HG02970 (cell line): ENCODE measurements at regions not wholly inside any gene's neighbourhood (a gene's known extent, or its start where the extent isn't known, plus 50 kb on each side); places are given as distances from the start of the nearest gene placed in this dataset.

Source experiments
- ATAC-seq: cut with Tn5 transposase; IDR thresholded peaks from one replicate; pipeline ENCODE4 v1.9.1; 2021; ENCODE audit warnings: mild to moderate bottlenecking, moderate library complexity, moderate number of reproducible peaks; ENCODE audit not compliant: unreplicated experiment, low FRiP score

DNA sequence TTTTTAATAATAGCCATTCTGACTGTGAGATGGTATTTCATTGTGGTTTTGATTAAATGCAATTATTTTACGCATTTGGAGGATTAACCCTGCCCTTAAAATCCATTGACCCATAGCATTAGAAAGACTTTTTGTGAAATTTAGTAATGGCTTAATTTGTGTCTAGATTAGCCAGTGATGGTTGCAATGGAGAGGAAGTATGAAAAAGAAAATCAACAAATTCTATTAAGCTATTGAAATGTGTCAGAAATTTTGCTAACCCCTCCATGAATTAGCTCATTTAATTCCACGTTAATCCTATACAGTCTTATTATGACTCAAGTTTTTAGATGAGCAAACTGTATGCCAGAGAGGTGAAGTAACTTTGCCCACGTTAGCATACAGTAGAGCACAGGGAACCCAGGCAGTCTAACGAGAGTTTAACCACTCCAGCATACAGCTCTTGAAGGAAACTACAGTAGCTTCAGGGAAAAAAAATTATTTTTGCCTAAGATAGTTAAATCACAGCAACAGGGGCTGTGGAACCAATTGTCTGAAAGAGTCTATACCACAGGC is 158.2 kb upstream of the PPP2R2B start:
- no peak for ATAC-seq

DNA sequence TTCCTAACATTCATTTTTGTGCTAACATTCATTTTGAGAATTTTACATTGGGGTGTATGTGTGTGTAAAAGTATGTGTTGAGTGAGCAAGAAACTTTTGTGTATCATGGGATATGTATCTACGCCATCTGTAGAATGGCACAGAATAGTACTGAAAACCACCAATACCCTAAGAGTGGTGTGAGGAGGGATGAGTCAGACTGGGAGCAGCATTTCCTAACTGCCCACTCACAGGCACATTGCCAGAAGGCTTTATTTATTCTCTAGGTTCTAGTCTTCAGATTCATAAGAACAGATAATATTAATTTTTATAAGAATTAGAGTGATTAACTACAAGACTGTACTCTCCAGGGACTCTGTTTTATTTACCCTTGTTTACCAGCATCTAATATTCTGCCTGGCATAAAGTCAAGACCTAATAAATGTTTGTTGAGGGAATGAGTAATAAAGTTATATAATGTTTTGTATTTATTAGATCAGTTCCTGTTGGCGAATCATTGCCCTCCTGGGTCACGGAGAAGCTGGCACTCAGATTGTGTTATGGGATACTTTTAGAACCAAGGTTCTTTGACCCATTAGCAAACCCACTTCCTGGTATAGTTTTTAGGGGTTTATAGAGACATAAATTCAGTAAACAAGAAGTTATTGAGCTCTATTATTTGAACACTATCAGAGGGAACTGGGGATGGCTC is 159.1 kb upstream of the PPP2R2B start:
- no peak for ATAC-seq

DNA sequence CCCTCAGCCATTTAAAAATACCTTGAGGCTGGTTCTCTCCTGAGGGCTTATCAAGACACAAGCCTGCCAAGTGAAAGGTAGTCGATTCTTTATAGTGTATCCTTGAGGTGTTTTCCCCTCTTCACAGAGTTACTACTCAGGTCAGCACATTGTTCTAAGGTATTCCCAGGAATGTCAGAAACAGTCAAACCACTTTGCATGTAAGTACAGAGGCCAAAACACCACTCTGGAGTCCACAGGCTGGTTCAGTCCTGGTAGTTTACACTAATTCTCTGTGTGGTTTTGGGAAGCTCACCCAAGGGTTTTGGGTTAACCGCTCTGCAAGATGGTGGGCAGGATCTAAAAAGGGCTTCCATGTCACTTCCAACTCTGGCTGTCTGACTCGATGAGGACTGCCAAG is 162.3 kb upstream of the PPP2R2B start:
- ATAC-seq: no peak

DNA sequence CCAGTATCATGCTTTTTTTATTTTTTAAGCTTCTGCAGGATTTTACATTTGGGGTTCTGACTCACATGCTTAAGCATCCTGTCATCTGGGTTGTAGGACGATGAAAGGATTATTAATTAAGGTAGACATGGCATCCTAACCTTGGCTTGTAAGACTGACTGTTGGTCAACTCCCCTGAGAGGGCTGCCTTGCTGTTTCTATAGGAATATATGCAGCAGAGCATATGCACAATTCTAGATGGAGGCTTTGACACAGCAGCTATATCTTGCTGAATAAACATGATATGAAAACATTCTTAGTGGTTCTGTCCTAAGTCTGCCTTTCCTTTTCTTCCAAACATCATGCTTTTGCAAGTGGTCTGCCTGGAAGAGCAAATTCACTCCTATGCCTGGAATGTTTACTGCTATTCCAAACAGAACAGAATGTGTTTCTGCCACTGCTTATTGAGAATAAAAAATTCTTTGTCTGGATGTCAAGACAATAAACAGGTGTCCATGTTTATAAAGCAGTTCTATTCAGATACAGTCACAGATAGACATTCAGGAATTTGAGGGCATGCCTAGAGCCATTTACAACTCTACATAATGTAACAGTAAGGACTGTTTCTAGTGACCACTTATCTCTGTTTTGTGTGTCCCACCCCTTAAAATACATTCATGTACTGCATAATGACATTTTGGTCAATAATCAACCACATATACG is 166.2 kb upstream of the PPP2R2B start:
- ATAC-seq: no peak

DNA sequence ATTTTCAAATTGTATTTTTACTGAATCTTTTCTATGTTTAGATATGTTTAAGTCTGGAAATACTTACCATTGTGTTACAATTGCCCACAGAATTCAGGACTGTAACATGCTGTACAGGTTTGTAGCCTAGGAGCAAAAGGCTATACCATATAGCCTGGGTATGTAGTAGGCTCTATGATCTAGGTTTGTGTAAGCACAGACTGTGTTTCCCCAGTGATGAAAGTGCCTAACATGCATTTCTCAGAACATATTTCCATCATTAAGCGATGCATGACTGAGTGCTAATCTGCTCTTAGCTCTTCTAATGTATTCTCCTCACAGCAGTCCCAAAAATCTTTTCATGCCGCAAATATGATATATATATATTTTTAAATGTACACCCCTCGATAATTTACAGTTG is 166.7 kb upstream of the PPP2R2B start:
- no peak for ATAC-seq

DNA sequence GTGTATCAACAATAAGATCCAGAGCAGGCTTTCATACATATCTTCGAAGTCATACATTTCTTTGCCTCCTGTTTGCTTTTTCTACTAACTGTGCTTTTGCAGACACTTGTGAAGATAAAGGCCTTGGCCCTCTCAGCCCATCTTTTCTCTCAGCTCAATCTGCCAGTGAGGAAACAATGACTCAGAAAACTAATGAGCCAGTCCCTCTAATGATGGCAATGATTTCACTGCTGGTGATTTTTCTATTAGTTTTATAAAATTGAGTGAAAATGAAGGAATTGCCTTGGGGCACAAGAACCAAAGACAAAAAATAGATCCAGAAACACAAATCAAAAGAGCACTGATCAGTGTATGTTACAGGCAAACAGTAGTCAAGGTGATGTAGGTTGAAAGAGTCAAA is 167.7 kb upstream of the PPP2R2B start:
- ATAC-seq: no peak

DNA sequence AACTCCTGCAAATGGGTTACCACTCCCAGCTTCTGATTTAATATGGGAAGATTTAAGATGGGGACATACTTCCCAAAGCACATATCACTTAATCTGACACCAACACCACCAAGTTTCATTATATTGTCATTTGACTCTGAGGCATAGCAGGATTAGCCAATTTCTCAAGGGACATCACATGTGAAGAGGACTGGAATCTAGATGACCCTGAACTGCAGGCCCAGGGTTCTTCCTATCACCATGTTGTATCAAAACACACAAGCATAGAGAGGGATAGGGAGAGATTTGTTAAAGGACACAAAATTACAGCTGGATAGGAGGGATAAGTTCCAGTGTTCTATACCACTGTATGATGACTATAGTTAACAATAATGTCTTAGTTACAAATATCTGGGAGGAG is 168.3 kb upstream of the PPP2R2B start:
- ATAC-seq: no peak

DNA sequence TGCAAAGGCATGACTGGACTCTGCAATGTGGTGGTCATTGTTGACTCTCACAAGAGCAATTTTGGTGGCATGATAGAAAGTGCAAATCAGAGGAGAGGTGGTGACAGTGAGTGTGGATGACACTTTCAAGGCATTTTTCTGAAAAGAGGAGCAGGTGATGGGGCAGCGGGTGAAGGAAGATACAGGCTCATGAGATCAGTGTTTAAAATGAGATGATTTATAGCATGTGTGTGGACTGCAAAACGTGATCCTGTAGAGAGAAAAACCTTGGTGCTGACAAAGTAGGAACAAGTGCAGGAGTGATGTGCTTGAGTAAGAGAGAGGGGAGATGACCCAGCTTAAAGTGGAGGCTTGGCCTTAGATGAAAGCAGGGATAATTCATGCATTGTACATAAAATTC is 171.2 kb upstream of the PPP2R2B start:
- ATAC-seq: no peak

DNA sequence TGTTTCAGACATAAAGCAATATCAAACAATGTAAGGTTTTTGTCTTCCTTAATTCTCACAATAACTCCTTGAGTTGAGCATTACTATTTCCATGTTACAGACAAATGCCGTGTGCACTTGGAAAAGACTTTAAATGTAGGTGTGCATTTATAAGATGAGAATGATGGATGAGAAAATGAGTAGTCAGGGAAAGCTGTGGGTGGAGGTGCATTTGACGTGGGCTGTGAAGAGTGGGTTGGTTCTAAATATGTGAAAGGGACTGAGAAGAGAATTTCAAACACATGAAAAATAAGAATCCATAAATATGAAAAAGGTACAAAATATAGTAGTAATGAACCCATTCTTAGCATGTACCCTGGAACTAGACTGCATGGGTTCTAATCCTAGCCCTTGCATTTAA is 171.6 kb upstream of the PPP2R2B start:
- no peak for ATAC-seq

DNA sequence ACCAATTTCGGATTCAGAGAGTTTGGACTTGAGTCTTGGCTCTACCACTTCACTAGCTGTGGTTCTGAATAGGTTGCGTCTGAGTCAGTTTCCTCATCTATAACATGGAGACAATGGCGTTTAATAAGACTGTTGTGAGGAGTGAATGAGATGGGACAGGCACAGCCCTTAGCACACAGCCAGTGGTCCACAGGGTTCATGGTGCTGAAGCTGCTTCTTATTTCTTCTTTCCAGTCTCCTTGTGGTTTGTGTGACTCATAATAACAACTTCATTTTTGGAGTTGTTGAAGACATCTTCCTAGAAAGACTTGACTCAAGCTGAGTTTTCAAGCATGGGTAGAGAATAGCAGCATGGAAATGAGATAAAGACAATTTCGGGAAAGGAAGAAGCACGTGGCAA is 172.6 kb upstream of the PPP2R2B start:
- ATAC-seq: no peak

DNA sequence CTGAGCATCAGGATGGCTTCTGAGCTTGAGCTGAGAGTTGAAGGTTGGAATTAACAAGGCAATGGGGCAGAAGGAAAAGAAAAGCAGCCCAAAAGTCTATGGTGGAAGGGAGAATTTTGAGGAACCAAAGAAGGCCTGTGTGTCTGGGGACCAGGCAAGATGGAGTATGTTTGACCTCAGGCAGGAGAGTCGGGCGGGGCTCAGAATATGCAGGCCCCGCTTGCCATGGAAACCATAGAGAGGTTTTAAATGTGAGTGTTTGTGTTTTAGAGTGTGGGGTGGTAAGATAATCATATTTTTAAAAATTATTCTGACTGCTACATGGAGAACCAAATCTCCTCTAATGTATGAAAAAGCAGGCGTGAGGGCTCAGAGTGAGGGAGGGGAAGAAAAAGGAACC is 174.0 kb upstream of the PPP2R2B start:
- no peak for ATAC-seq

DNA sequence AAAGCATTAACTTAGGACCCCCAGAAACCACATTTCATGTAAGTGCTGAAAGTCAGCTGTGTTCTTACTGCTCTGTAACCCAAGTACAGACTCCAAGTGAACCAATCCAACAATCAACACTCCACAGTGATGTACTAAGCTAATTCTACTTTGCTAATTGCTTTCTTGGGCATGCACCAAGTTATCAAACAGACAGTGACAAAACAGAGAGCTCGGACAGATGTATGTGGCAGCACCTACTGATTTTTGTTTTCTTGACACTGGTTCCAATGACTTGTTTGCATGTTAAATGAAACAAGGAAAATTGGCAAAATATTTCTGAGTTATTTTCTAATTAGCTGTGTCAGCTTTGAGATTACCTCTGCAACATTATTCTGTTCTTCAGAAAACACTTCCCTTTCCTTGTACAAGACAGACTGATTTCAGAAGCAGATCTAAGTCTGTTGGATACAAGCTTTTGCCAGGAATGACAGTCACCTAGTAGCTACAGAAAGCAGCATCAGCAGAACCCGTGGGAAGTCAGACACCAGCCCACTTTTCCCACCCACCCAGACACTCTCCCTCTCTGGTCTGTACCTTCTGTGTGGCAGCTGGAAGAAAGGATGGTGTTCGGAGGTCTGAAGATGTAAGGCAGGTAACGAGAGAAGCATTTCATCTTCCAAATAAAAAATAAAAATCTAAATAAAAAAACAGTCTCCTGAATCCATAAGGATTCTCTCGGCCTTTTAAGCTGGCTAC is 176.7 kb upstream of the PPP2R2B start:
- no peak for ATAC-seq

DNA sequence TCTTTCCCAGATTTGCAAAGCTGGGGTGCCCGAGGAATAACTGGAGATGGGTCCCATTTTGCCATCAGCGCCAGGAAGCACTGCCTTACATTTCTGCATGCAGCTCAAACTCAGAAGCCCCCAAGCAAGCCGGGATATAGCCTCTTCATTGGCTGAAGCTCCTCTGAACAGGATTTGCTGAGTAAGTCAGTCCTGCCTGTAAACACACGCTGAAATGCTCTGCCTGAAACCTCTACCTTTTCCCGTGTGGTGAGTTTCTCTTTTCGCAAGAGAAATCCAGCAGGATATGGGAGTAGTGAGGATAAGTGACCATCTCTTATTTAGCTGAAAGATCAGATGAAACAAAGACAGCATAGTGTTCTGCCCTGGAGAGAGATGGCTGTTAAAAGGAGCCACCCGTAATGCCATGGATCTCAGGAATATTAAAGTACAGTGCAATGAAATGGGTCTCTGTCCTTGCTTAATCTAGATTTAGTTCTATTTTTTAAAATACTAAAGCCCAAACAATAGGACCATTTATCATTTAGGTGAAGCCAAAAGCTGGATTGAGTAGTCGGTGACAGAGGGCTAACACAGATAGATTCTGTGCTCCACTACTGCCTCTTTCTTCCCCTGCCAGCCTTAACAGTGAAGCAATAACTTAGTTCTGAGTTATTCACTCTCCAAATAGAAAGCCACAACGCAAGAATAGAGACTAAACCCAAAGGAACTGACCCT is 177.5 kb upstream of the PPP2R2B start:
- no peak for ATAC-seq

DNA sequence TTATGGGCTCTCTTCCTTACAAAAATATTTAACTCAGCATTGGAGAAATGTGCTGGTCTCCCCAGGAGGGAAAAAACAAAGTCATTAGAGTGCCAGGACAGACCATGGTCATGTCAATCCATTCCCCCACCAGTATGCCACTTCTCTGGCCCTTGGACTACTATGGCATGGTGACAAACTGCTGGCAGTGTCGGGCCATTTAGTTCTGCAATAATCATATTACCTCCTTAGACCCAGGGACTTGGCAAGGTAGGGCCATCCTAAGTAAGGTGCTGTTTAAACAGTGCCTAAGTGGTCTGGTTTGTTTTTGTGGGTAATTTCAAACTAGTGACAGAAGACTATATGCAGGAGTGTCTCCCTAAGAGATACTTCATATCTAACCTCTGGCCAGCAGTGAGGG is 177.8 kb upstream of the STK32A start:
- ATAC-seq: no peak

DNA sequence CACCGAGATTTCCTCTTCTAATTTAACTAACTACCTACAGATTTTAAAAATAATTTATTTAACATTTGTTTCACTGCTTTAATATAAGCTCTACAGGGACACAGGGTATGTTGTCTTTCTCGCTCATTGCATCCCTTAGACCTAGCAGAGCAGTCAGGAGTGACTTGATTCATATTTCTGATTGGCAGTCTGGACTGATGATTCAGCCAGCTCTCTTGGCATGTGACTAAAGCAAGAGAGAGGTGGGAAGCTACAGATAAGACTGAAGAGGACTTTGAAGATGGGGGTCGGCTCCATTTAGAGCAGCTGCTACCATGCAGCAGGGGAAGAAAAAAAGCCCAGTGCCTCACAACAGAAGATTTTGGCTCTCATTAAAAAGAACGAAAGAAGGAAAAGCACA is 173.4 kb upstream of the STK32A start:
- ATAC-seq: no peak

DNA sequence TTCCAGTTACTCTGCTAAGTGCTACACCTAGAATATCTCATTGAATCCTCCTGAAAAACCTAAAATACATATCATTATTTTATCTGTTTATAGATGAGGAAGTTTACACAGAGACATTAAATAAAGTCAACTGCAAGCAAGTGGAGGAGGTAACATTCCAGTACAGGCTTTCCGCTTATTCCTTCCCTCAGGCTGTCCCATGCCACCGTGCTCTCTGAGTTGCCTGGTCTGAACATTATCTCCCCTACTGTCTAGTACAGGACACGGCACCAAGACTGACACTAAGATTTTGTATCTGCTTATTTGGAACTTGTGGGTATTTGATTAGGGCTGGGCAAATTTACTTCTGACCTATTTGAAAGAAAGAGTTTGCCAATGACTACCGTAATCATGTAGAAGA is 172.4 kb upstream of the STK32A start:
- ATAC-seq: no peak

DNA sequence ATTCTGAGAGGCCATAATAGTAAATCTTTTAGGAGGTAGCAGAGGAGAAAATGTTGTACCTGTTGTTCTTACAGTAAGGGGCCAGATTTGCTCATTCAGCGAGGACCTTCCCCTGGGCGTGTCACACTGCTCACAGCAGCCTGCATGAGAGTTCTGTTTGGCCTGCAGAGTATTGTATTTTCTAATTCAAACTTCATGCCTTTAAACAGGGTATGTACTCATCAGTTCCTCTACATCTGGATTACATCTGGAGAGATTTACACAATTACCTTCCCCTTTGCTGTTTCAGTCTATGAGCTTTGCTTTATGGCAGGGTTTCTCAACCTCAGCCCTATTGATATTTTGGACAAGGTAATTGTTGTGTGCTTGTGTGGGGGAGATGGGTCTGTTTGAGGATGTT is 170.9 kb upstream of the STK32A start:
- no peak for ATAC-seq

DNA sequence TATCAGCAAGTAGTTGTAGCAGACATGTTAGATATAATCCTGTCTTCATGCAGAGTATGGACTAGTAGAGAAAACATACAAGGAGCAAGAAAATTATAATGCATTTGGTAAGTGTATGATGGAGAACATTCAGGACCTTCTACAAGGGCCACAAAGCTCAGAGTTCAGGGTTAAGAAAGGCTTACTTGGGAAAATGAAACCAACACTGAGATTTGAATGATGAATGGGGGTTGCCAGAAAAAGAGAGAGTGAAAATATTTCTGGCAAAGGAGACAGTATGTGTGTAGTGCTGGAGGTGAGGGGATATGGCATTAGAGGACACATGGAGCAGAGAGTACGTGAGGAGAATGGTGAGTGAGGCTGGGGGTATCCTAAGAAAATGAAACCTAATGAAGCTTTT is 169.8 kb upstream of the STK32A start:
- ATAC-seq: no peak

DNA sequence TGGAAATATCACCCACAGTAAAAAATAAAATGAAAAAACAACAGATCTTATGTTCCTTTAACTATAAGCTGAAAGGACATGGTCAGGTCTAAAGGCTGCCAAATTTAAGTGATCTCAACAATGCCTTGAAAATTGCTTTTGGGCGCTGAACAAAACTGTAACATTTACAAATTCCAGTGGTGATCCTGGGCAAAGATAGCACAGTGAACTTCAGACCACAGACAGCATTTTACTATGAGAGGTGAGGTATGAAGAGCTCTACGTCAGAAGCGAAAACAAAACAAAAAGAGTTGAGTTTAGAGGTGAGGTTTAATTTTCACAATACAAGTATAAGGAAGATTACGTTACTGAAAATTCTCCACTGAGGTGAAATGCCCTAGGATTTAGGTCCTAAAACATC is 165.8 kb upstream of the STK32A start:
- ATAC-seq: no peak

DNA sequence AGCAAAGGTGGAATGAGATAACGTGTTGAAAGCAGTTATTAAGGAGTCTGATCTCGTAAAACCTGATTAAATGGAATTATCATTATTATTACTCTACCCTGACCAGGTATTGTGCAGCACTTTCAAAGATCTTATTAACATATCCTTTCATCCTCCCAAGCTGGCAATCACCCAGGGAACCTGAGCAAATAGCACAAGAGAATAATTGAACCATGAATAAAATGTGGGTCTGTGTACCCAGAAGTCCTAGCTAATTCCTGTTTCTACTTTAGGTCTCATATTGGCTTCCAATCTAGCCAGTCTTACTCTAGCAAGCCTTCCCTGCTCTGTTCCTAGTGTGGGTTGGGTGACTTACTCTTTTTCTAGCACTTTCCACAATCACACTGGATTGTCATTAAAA is 162.2 kb upstream of the STK32A start:
- no peak for ATAC-seq

DNA sequence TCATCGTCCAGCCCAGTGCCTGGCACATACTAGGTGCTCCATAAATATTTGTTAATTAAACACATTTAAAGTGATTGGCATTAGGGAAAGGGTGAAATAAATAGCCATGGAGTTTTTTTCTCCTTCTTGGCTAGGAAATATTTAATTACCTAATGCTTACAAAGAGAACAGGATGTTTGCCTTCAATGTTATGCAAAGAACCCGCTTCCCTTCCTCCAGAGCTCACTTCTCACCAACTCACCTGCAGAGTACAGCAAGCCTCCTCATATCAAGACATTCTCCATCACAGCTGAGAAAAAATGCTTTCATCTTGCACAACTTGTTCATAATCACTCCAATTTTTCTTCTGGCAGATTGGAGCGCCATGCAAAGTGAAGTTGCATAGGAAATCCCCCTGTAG is 161.7 kb upstream of the STK32A start:
- no peak for ATAC-seq
